HG03196 (cell line): ENCODE measurements at regions not wholly inside any gene's neighbourhood (a gene's known extent, or its start where the extent isn't known, plus 50 kb on each side); places are given as distances from the start of the nearest gene placed in this dataset.

Experiments
- ATAC-seq: cut with Tn5 transposase; IDR thresholded peaks from one replicate; pipeline ENCODE4 v1.9.1; 2021; ENCODE audit not compliant: unreplicated experiment

DNA sequence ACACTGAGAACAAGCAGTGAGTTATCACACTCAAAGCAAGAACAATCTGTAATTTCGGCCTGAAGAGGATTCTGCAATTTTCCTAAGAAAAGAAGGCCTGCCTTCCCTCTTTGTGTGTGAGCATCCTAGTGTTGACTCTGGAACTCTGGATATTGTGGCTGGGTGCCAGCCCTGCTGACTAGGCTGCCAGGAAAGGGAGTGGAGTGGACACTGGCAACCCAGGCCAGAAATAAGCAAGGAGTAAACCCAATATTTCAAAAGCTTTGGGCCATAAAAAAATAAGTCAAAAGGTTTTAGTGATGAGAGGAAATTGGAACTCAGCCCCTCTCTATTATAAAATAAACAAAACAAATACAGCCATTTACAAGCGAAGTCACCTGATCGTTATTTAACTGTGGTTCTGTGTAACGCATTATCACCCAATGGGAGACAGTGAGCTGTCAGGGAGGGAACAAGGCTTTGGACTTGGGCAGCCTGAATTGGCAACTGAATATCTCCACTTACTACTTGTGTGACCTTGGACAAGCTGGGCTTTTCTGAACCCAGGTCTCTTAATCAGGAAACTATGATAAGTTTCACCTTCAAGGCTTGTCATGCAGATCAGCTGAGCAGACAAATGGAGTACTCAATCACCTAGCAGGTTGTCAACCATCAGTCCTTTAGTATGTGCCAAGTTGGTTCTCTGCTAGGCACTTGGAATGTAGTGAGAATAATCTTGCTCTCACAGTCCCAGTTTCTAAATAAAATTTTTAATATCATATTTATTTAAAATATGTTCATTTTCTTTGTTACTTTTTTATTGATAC lies 196.2 kb downstream of the PAX1 start:
- no peak for ATAC-seq

DNA sequence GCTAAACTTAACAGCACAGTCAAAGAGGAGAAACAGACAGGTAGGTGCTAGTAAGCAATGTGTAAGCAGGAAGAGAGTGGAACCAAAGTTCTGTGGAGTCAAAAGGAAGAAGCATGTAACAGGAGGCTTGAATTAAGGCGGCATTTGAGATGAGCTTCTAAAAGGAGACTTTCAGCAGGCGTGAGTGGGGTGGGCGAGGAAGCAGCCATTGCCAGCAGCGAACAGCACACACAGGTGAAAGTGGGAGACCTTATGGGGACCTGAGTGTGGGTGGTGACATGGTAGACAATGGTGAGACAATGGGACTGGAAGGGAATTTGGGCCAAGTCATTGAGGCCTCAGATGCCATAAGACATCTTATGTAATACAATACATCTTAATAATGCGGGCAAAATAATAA lies 195.0 kb downstream of the PAX1 start:
- no peak for ATAC-seq

DNA sequence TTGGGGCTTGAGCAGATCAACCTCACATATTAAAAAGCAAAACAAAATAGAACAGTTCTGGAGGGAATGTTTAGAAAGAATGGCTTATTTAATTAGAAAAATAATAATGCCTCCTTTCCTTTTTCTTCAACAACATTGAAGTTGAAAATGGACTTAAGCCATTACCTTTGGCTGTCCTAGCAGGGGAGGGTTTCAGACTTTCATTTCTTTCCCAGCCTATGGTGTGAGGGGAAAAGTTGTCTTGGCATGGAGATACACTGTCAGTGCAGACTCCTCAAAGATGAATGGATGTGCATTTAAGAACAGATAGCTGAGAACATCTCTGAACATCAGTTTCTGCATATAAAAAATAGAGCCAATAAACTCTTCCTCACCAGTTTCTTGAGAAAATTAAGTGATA lies 169.5 kb downstream of the PAX1 start:
- ATAC-seq: no peak

DNA sequence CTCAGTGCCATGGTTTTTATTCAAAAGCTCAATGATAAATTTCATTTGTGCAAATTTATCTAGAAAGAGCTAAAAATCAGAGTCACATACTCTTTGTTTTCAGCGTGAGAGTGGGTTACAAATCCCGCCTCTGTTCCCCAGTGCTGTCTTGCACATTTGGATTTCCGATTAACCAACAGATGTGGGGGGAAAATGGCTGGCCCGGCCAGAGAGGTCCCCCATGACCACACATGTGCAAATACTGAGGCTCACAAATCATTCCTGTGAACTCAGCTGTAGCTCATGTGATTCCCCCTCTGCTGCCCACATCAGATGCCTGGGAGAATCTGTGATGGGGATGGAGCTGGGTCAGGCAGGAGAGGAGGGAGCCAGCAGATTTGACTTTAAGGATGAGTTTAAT lies 168.7 kb downstream of the PAX1 start:
- no peak for ATAC-seq

DNA sequence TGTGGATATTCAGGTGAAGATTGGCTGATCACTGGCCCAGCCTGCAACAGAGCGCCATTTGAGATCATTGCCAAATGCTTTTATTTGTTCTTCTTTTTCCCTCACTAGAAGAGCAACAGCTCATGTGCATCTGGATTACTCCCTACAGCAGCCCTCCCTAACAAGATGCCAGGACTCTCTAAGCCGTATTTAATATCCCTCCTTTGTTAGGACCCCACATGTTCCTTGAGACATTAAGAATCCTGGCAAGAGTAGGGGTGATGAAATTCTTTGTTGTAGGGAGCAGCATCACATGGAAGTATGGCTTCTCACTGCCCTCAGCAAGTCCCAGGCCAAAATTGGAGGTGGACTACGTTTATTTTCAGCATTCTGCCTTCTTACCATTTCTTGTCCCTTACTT lies 167.8 kb downstream of the PAX1 start:
- no peak for ATAC-seq

DNA sequence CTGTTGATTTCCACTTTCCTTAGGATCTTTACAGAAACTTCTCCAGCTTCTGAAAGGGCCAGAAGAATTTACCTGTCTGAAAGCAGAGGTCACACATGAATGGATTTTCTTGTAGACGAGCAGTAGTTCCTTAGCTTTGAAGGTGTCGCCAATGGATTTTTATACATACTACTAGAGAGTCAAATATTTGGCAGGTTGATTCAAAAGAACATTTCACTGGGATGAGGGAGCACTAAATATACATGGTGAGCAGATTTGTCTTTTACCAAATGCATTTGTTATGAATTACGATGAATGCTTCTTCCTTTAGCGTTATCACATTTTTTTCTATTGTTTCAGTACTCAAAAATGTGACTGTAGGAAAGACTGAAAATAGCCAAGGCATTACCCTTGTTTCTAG lies 162.3 kb downstream of the PAX1 start:
- ATAC-seq: no peak

DNA sequence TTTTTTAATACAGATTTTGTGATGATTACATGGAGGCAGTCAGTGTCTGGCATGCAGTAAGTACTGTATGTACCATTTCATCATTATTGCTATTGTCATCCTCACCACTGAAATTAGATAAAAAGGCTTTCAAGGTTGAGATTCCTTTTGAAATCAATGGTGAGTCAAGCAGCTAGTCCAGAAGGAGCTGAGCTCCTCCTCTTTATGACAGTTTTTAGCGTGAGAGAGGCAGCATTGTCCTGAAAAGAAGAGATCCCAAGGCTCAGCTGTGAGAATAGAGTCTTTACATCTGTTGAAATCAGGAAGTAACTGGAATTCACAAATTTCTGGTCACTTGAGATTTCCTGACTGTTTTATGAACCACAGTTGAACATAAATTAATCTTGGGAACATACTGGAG lies 161.9 kb downstream of the PAX1 start:
- no peak for ATAC-seq

DNA sequence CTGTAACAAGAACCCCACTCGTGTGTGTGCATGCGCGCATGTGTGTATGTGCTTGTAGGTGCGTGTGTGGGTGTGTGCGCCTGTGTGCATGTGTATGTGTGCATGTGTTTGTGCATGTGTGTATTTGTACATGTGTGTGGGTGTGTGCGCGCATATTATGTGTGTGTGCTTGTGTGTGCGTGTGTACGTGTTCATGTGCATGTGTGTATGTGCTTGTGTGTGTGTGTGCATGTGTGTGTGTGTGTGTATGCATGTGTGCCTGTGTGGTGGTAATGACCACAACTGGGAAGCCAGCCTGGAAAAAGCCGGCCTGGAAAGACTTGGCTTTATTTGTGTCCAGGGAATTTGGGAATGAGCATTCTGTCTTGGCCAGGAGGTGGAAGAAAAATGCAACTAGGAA lies 157.5 kb downstream of the PAX1 start:
- no peak for ATAC-seq

DNA sequence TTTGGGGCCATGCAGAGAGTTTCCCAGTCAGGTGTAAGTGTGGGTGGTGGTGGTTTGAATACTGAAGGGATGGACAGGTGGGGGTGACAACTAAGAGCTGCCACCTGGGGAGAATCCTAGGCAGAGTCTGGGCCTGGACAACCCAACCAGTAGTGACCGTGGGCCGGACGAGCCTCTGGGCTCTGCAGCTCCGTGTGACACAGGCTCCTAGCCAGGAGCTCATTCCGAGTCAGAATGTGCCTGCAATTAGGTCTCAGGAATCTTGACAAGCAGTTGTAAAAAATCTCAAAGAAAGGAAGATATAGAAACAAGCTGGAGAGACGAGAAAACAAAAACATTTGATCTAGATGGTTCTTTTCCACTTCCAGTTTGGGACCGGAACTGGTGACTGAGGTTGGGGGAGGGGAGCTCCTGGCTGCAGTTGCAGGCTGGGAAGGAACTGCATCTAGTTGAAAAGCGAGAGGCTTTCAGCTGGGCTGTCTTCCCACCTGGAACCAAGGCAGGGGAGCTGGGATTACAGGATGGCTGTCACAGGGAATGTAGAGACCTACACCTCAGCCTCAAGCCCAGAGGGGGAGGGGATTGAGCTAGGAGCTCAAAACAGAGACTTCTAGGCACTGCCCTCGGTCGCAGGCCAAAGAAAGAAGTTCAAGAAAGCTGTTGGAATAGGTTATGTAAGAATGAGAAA lies 156.9 kb downstream of the PAX1 start:
- ATAC-seq: no peak

DNA sequence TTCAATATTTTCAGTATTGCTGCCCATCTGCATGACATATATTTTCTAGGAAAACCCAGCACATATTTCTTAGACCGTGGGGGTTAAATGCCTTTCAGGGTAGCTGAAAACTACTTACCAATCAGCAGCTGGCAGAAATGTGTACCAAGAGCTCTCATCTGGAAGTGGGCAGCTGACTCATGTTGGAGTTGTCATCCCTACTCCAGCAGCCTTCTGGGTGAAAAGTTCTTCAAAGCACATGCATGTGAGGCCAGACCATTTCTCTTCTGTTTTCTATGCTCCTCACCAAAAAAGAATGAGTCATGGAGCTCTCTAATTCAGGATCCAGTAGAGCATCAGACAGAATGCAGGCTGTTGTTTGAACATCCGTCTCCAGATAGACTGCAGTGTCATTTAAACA lies 135.5 kb downstream of the PAX1 start:
- no peak for ATAC-seq

DNA sequence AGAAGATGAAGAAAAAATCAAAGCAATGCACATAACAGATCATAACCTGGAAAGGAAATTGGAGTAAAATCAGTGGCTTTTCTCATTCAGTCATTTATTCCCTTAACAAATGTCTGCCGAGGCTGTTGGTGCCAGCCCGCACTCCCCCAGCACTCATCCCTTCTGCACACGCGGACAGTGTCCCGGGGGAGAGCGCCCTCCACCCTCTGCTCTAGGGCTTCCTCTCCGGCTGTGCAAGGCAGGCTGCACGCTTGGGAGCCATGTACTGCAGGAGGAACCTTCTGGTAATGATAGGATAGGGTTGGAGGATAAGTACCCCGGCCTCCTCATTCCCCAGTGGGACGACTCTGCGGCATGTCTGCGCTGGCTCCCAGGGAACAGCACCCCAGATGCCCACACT lies 134.5 kb downstream of the PAX1 start:
- ATAC-seq: no peak

DNA sequence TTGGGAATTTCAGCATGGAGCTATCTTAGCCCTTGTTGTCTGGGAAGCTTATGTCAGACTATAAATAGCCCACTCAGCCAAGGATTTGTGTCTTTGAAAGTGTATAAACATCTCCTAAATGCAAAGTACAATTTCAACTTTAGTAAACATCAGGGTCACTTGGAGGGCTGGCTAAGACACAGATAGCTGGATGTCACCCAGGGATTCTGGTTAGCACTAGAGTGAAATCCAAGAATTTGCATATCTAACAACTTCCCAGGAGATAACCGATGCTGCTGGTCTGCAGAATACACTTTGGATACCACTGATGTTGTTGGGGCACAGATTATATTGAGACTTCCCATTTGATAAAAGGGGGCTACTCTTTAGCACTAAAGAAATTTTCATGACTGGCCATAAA lies 130.9 kb downstream of the PAX1 start:
- ATAC-seq: no peak

DNA sequence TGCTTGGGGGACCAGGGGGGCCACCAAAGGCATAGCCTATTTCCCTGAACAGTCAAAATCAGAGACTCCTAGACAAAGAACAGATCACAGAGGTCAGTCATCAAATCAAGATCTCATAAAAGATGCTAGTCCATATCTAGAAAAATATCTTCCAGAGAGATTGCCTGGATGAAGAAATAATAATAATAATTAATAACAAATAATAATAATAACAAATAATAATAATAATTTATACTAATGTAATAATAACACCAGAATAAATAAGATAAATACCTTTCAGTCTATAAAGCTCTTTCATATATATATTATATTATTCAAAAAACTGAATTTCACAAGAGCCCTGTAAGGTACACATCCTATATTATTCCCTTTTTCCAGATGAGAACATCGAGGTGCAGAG lies 129.6 kb downstream of the PAX1 start:
- ATAC-seq: no peak

DNA sequence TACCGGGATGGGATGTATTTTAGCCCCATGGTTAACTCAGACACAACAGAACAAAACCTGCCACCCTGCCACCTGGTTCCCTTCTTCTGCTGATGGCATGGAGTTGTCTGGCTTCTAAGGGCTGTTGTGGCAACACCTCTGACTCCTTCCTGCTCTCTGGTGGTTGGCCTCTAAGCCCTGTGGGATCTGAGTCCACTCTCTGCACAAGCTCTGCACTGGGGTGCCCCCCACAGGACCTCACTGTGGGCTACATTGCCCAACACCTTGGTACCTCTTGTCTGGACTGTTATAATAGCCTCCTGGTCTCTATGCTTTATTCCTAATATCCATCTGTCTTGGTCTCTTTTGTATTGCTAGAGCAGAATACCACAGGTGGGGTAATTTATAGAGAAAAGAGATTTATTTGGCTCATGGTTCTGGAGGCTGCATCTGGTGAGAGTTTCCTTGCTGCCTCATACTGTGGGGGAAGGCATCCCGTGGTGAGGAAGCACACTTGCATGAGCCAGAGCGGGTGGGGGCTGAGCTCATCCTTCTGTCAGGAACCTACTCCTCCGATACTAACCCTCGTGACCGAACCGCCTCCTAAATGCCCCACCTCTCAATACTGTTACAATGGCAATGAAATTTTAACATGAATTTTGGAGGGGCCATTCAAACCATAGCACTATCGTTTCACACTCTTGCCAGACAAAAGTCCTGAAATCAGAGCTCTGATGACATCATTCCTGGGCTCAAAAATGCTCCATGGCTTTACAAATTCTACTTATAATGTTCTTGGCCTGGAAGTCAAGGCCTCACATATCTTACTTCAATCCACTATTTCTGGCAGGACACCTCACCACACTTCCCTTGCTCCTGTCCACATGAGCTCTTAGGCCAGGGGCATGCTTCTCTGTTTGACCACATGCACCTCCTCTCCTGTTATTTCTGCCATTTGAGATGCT lies 127.2 kb downstream of the PAX1 start:
- no peak for ATAC-seq

DNA sequence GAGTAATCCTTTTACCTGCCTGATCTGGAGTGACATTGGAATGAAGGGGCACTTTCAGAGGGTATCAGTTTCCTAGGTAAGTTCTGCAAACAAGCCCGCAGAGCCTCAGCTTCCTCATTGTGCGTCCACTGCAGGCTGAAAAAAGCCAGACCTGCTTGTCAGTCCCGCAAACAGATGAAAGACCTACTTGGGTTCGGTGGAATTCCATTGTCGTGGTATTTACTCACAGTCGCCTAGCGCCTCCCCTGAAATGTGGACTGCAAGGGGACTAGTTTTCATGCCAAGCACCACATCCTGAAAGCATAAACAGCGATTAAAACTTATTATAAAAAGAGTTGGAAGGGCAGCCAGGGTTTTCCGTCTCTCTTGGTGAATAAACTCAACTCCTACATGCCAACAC lies 121.5 kb downstream of the PAX1 start:
- no peak for ATAC-seq

DNA sequence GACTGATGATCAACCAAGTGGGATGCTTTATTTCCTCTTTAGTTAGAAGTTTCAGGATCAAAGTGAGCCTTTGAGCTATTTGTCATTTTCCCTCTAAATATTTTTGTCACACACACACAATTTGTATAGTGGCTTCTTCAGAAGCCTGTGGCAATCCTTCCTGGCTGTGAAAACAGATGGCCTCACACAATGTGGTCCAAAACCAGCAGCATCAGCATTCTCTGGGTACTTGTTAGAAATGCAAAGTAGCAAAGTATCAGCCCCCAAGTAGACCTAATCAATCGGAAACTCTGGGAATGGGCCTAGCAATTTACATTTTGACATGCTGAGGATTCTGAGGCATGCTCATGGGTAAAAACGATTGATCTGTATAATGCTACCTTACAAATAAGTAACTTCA lies 115.9 kb downstream of the PAX1 start:
- ATAC-seq: no peak

DNA sequence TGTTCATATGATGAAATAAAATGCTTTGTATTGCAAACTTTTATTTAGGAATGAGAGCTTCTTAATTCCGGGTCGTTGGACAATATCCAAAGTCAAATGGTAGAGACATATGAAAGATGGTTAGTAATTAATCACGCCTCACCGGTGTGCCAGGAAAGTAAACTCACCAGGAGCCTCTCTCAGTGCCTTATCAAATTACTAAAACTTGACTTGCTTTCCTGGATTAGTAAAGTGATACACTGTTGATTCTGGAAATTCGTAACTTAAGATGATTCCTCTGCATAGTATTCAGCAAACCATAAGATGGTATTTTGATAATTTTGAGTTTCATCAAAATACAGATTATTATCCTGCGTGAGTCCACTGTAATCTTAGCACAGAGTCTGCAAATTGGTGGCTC lies 115.2 kb downstream of the PAX1 start:
- no peak for ATAC-seq

DNA sequence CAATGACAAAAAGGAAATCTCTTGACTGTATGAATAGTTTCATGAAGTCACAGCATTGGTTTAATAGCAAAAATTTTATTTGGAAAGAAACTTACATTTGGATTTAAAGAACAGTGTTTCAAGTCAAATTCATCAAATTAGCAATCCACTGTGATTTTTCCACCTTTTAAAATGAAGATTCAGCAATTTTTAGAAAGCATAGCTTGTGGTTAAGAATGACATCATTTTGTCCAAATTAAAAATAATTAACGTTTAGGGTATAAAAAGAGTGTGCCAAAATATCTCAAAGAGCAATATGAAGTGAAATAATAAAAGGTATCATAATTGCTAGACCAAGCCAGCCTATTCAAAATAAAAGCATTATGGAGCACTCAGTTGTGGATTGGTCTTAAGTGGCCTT lies 114.6 kb downstream of the PAX1 start:
- no peak for ATAC-seq

DNA sequence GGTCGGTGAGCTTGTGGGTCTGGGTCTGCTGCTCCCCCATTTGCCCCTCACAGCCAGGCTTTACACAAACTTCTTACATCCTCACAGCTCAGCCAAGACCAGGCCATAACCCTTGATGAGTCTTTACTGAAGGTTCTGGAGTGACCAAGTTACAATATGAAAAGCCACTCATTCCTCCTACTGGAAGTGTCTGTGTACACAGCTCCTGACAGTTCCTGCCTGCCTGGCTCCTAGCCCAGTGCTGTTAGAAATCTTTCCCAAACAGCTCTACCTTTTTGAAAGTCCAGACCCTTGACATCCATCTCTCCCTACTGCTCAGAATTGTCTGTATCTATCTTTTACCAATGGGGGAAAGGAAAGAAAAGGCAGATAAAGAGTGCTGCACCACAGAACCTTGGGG lies 106.9 kb downstream of the PAX1 start:
- ATAC-seq: no peak

DNA sequence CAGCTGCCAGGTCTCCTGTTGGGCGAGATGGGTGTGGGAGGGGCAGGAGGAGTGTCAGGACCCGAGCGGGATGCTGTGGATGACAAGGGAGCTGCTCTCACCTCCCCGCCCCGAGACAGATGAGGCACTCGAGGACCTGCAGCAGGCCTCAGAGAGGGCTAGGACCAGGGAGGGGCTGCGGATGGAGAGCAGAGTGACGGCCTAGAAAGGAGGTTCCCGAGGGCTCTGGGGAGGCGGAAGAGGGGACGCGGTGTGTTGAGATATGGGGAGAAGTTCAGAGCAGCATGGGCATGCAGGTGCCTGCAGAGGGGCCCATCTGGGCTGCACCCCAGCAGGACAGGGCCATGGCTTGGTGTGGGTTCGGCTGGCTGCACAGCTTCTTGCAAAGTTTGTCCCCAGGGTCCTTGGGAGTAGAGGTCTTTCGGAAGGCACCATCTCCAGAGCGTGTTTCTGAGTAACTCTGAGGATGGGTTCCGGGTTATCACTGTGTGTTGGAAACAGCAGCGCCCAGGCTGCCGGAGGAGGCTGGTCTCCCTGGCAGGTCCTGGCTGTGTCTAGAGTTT lies 104.6 kb downstream of the PAX1 start:
- no peak for ATAC-seq

DNA sequence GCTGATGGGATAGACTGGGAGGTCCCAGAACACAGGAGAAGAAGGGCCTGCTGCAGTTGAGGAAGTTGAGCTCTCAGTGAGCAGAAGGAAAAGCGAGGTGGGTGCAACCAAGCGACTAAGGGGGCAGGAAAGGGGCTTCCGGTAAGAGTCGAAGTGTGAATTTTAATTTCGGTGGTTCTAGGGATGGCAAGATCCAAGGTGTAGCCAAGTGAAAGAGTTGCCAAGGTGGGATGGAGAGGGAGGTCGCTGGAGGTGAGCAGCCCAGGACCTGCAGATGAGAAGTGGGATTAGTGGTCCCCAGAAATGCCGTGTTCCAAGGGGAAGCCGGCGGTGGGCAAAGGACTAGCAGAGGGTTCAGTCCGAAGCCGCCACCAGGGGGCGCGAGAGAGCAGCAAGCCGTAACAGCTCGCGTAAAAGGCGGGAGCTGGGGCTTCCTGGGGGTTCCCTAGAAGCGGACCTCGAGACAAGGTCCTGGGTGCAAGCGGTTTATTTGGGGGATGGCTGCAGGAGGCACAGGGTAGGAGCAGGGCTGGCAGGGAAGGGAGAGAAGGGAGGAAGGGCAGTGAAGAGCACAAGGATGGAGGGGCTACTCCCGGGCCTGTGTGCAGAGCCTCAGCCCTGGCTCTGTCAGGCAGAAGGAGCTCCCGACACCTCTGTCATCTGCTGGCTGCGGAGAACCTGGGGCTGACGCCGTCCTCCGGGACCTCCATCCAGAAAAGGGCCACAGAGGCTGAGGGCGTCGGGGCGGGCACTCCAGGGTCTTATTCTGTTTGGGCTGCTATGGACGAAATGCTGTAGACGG lies 103.6 kb downstream of the PAX1 start:
- ATAC-seq: no peak
